HFF-Myc (cell line): ENCODE measurements at regions not wholly inside any gene's neighbourhood (a gene's known extent, or its start where the extent isn't known, plus 50 kb on each side); places are given as distances from the start of the nearest gene placed in this dataset.
A peak's percentile ranks its signal among the peaks of the same experiment; 100 is the strongest.

Source experiments
- DNase-seq: peaks from one replicate; pipeline ENCODE4 v3.0.0-alpha.2; 2011; ENCODE audit warnings: low read depth; ENCODE audit errors: extremely low read depth
- H3K4me3 ChIP-seq: replicated peaks from 2 replicates; pipeline ENCODE4 v1.5.1; 2011; ENCODE audit warnings: low read depth, mild to moderate bottlenecking, control low read depth, low read length
- TF ChIP-seq, protein P1 (sequence below): IDR thresholded peaks from 2 replicates; pipeline ENCODE4 v1.5.1; 2012; ENCODE audit warnings: mild to moderate bottlenecking, low read depth, low read length, control low read depth; ENCODE audit errors: missing control alignments

GRCh38 chr11:119496469-119496868 lies 73.5 kb upstream of the THY1 start:
- TF ChIP-seq, protein P1, sequence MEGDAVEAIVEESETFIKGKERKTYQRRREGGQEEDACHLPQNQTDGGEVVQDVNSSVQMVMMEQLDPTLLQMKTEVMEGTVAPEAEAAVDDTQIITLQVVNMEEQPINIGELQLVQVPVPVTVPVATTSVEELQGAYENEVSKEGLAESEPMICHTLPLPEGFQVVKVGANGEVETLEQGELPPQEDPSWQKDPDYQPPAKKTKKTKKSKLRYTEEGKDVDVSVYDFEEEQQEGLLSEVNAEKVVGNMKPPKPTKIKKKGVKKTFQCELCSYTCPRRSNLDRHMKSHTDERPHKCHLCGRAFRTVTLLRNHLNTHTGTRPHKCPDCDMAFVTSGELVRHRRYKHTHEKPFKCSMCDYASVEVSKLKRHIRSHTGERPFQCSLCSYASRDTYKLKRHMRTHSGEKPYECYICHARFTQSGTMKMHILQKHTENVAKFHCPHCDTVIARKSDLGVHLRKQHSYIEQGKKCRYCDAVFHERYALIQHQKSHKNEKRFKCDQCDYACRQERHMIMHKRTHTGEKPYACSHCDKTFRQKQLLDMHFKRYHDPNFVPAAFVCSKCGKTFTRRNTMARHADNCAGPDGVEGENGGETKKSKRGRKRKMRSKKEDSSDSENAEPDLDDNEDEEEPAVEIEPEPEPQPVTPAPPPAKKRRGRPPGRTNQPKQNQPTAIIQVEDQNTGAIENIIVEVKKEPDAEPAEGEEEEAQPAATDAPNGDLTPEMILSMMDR = no peak
- no peak overlapping the region for H3K4me3 ChIP-seq
- DNase-seq = peak; percentile 59

- H3K4me3 ChIP-seq = no peak overlapping the region
- no peak for DNase-seq
- TF ChIP-seq, protein P1 = no peak
Observed at GRCh38 chr11:119493712-119494111, 70.7 kb upstream of the THY1 start.

GRCh38 chr11:119491753-119492510 lies 69.0 kb upstream of the THY1 start:
- no peak for DNase-seq
- no peak overlapping the region for H3K4me3 ChIP-seq
- TF ChIP-seq, protein P1 = peak; percentile 54

GRCh38 chr11:119490253-119491006 lies 67.5 kb upstream of the THY1 start:
- DNase-seq = no peak
- H3K4me3 ChIP-seq = no peak overlapping the region
- TF ChIP-seq, protein P1 = no peak

DNA sequence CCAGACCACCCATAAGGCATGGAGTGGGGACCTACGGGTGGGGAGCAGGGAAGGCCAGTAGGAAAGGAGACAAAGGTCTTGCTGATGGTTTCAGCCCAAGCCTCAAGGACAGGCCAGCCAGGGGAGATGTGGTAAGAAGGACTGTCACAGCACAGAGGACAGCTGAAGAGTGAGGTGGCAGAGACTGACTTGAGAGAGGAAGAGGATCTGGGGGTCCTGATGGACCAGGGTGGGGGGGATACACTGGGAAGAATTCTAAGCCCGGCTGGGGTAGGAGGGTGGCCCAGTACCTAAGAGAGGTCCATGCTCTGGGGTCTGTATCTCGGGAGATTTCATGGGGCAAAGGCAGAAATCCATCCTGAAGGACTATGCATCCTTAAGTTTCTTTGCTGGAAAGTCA lies 66.1 kb upstream of the THY1 start:
- no peak overlapping the region for H3K4me3 ChIP-seq
- TF ChIP-seq, protein P1 = no peak
- no peak for DNase-seq

- DNase-seq = no peak
- no peak overlapping the region for H3K4me3 ChIP-seq
- TF ChIP-seq, protein P1 = no peak
Observed at GRCh38 chr11:119488256-119488995, 65.5 kb upstream of the THY1 start.
